Liver (tissue), 3 donors: ENCODE measurements at regions not wholly inside any gene's neighbourhood (a gene's known extent, or its start where the extent isn't known, plus 50 kb on each side); places are given as distances from the start of the nearest gene placed in this dataset.

Experiments used
- GABPA ChIP-seq, 2 donors: IDR thresholded peaks in 1 of 2; conservative IDR thresholded peaks in 1 of 2; 2 replicates each; pipeline ENCODE4 v1.6.1; 2016; ENCODE audit warnings: antibody characterized with exemption in 2 of 2, mild to moderate bottlenecking in 1 of 2, moderate library complexity in 1 of 2
- JUND ChIP-seq, 2 donors: IDR thresholded peaks; 2 replicates each; pipeline ENCODE4 v1.6.1; 2016; ENCODE audit warnings: antibody characterized with exemption in 2 of 2
- RAD21 ChIP-seq, 2 donors: IDR thresholded peaks; 2 replicates each; pipeline ENCODE4 v1.6.1; 2016; ENCODE audit warnings: antibody characterized with exemption in 2 of 2, mild to moderate bottlenecking in 2 of 2
- TAF1 ChIP-seq: conservative IDR thresholded peaks from 2 replicates; pipeline ENCODE4 v1.6.1; 2016; ENCODE audit warnings: antibody characterized with exemption, mild to moderate bottlenecking
- YY1 ChIP-seq: IDR thresholded peaks from 2 replicates; pipeline ENCODE4 v1.6.1; 2016; ENCODE audit warnings: antibody characterized with exemption, mild to moderate bottlenecking
- TF ChIP-seq, protein P1 (sequence below): fragments of 150-350 bp; IDR thresholded peaks from 2 replicates; pipeline ENCODE4 v1.5.1; 2017; ENCODE audit warnings: improper control_type of control experiment, low read depth, low read length; ENCODE audit not compliant: missing input control
- donor health status: healthy.
- donor health status: healthy.

DNA sequence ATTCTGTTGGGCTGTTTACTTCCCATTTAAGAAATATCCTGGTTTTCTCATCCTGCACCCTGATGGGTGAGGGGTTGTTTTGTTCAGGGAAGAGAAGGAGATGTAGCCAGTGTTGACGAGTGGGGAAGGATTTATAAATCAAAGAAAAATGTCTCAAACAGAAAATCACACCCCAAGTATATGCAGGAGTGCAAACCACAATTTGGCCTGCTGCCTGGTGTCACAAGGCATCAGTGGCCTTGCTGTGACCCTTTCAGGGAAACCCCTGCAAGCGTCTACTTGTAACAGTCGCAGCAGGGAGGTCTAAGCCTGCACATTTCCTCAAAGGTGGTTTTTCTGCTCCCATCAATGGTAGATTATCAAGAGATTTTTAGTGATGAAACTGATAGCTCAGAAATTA lies 132.6 kb upstream of the LRRN1 start:
- TF ChIP-seq JUND (IDR thresholded peaks at IDR 0.05): no peak
- TF ChIP-seq, protein P1, sequence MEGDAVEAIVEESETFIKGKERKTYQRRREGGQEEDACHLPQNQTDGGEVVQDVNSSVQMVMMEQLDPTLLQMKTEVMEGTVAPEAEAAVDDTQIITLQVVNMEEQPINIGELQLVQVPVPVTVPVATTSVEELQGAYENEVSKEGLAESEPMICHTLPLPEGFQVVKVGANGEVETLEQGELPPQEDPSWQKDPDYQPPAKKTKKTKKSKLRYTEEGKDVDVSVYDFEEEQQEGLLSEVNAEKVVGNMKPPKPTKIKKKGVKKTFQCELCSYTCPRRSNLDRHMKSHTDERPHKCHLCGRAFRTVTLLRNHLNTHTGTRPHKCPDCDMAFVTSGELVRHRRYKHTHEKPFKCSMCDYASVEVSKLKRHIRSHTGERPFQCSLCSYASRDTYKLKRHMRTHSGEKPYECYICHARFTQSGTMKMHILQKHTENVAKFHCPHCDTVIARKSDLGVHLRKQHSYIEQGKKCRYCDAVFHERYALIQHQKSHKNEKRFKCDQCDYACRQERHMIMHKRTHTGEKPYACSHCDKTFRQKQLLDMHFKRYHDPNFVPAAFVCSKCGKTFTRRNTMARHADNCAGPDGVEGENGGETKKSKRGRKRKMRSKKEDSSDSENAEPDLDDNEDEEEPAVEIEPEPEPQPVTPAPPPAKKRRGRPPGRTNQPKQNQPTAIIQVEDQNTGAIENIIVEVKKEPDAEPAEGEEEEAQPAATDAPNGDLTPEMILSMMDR: no peak
- no peak for TF ChIP-seq TAF1
- no peak for TF ChIP-seq YY1
- TF ChIP-seq RAD21 (IDR thresholded peaks at IDR 0.05): no peak
- no peak for TF ChIP-seq GABPA (IDR thresholded peaks at IDR 0.05 in 1 of 2, conservative IDR thresholded peaks at IDR 0.05 in 1 of 2)
